Kidney epithelial cell (primary cell): ENCODE measurements at regions not wholly inside any gene's neighbourhood (a gene's known extent, or its start where the extent isn't known, plus 50 kb on each side); places are given as distances from the start of the nearest gene placed in this dataset.

ENCODE experiments used
- DNase-seq: peaks from one replicate; pipeline ENCODE4 v3.0.0-alpha.2; 2010; ENCODE audit warnings: low read depth
- H3K27me3 ChIP-seq: 2 replicates; pipeline ENCODE4 v1.6.0; 2011; ENCODE audit warnings: low read length; ENCODE audit not compliant: control insufficient read depth, insufficient read depth
- H3K36me3 ChIP-seq: 2 replicates; pipeline ENCODE4 v1.5.1; 2011; ENCODE audit warnings: low read length; ENCODE audit not compliant: control insufficient read depth, insufficient read depth
- H3K4me3 ChIP-seq: 2 replicates; pipeline ENCODE4 v1.5.1; 2011; ENCODE audit warnings: low read depth, mild to moderate bottlenecking, control low read depth, low read length
- CTCF ChIP-seq: IDR thresholded peaks from 2 replicates; pipeline ENCODE4 v1.5.1; 2011; ENCODE audit warnings: mild to moderate bottlenecking, moderate library complexity, low read length, control low read depth, inconsistent platforms; ENCODE audit not compliant: insufficient read depth, poor library complexity, severe bottlenecking

GRCh38 chr10:52911163-52911562 is 138.6 kb upstream of the MBL2 start:
- H3K27me3 ChIP-seq, result no peaks in the 10 kb centered on the region
- no peak for DNase-seq
- no peak overlapping the region for H3K4me3 ChIP-seq
- no peaks in the 10 kb centered on the region for H3K36me3 ChIP-seq
- no peak for TF ChIP-seq CTCF

GRCh38 chr10:52908478-52908877 is 135.9 kb upstream of the MBL2 start:
- TF ChIP-seq CTCF, result no peak
- DNase-seq, result no peak
- H3K4me3 ChIP-seq, result no peak overlapping the region
- H3K36me3 ChIP-seq, result no peaks in the 10 kb centered on the region
- no peaks in the 10 kb centered on the region for H3K27me3 ChIP-seq

- Histone ChIP-seq H3K27me3 (no peaks in the 10 kb centered on the region), H3K4me3 (no peak overlapping the region), H3K36me3 (no peaks in the 10 kb centered on the region)
- TF ChIP-seq CTCF, result no peak
- DNase-seq, result peak; percentile 28
Observed at GRCh38 chr10:52906046-52906445, 133.5 kb upstream of the MBL2 start.

GRCh38 chr10:52903397-52903938 is 130.9 kb upstream of the MBL2 start:
- Histone ChIP-seq H3K36me3 (no peaks in the 10 kb centered on the region), H3K27me3 (no peaks in the 10 kb centered on the region), H3K4me3 (no peak overlapping the region)
- DNase-seq, result no peak
- no peak for TF ChIP-seq CTCF

DNA sequence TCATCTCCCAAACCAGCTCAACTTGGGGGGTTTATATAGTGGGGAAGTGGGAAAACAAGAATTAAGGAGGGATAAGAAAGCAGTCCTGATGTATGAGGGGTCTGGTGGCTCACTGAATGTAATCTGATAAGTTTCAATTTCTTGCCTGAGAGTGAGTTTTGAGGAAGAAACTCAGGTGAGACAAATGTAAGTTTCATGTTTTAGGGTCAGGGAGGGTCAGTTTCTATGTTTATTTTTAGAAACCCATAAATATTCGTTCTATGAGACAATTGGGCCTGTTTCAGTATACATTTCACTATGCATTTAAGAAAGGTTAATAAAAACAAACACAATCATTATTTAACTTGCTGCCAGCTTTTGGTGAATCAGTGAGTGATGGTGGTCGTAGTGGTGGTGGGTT is 128.0 kb upstream of the MBL2 start:
- Histone ChIP-seq H3K4me3 (no peak overlapping the region), H3K27me3 (no peaks in the 10 kb centered on the region), H3K36me3 (no peaks in the 10 kb centered on the region)
- TF ChIP-seq CTCF, result no peak
- DNase-seq, result no peak

DNA sequence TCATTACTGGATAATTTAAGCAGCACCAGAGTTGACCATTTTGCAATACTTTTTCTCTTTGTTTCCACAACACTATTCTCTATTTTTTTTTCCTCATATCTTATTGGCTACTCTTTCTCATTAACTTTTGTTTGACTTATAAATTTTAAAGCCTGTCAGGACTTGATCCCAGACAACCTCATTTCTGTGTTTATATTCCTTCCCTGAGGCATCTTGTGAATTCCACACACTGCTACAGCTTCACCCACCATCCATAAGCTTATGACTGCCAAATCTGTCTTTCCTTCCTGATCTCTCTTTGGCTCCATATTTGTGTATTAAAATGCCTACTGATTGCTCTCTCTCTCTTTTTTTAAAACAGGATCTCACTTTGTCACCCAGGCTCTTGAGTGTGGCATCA is 124.6 kb upstream of the MBL2 start:
- TF ChIP-seq CTCF, result no peak
- no peak overlapping the region for H3K4me3 ChIP-seq
- no peak for DNase-seq
- H3K27me3 ChIP-seq, result no peaks in the 10 kb centered on the region
- no peaks in the 10 kb centered on the region for H3K36me3 ChIP-seq
